PFSK-1 (cell line): ENCODE measurements at regions not wholly inside any gene's neighbourhood (a gene's known extent, or its start where the extent isn't known, plus 50 kb on each side); places are given as distances from the start of the nearest gene placed in this dataset.

Experiments
- POLR2AphosphoS5 ChIP-seq: IDR thresholded peaks from 2 replicates; pipeline ENCODE4 v1.6.1; 2012; ENCODE audit warnings: low read depth, mild to moderate bottlenecking, control low read depth, low read length, moderate library complexity
- TAF1 ChIP-seq: IDR thresholded peaks from 2 replicates; pipeline ENCODE4 v1.6.1; 2012; ENCODE audit warnings: low read length, control low read depth, borderline replicate concordance; ENCODE audit not compliant: insufficient read depth

DNA sequence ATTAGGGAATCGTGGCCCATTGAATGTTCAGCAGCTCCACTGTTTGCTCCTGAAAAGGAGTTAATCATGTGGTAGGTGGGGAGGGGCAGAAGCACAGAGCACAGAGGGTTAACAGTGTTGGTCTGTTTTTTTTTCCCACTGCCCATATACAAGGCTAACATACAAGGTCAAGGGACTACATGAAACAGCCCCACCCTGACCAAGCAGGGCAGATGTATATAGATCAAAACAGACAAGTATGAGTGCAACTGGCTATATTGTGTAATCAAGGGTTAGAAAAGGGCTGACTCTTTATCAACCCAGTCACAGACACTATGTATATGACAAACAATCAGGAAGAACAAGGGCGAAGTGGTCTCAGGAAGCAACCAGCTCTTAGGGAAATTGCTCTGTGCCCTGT is 186.6 kb upstream of the CDH11 start:
- TF ChIP-seq POLR2AphosphoS5 (no peak), TAF1 (no peak)
